K562 (cell line): ENCODE measurements at regions not wholly inside any gene's neighbourhood (a gene's known extent, or its start where the extent isn't known, plus 50 kb on each side); places are given as distances from the start of the nearest gene placed in this dataset.

Source experiments
- ATAC-seq: fragments of 200-7000 bp; cut with Tn5 transposase; 3 replicates; pipeline ENCODE4 v1.9.1; 2020; ENCODE audit warnings: moderate library complexity
- BruUV-seq: library from RNA; stranded (reverse); fragments of 400-500 nt; replicated peaks from 2 replicates; lab custom pipeline; 2021; lab: Mats Ljungman, UMichigan
- CTCF ChIA-PET: fragments of 300-600 bp; formaldehyde crosslinking; extraction: SDS; loops from one replicate; lab custom pipeline; 2021; ENCODE audit warnings: low intra/inter-chr PET ratio; lab: Yijun Ruan, JAX
- POLR2A ChIA-PET: fragments of 300-600, 350-650 bp; sonication (Branson Sonifier 250); formaldehyde crosslinking; extraction: SDS; loops from one replicate; lab custom pipeline; 2021; ENCODE audit warnings: antibody characterized with exemption, inconsistent platforms; lab: Yijun Ruan, JAX
- DNase-seq, 4 experiments: peaks; one replicate each; pipeline versions ENCODE4 v3.0.0 to v3.0.0-alpha.2; 2011 to 2018; ENCODE audit warnings: low spot score in 3 of 4, mixed read lengths in 3 of 4; ENCODE audit errors: extremely low read depth in 1 of 4
- FAIRE-seq: peaks from 2 replicates; lab custom pipeline; 2011; peaks lifted over from hg19 to GRCh38; lab: Jason Lieb, UNC
- H2AFZ ChIP-seq: 2 replicates; pipeline ENCODE4 v1.6.0; 2011; ENCODE audit warnings: low read depth, low read length, control low read depth, inconsistent platforms
- H3K27ac ChIP-seq: fragments of 200-600 bp; 3 replicates; pipeline ENCODE4 v1.8.0; 2011; ENCODE audit warnings: low read depth, mild to moderate bottlenecking, control low read depth, inconsistent platforms, low read length, moderate library complexity, mixed read lengths; ENCODE audit errors: extremely low read depth
- H3K27me3 ChIP-seq, 2 experiments: fragments of 300-600 bp in 1 of 2; 2 replicates in 1 of 2; 3 replicates in 1 of 2; pipeline versions ENCODE4 v1.6.0 to v1.8.0; 2011; ENCODE audit warnings: inconsistent platforms in 2 of 2, low read length in 2 of 2, mild to moderate bottlenecking in 1 of 2, mixed read lengths in 1 of 2, moderate library complexity in 1 of 2; ENCODE audit not compliant: control insufficient read depth in 2 of 2, insufficient read depth in 2 of 2
- H3K36me3 ChIP-seq: fragments of 300-600 bp; 3 replicates; pipeline ENCODE4 v1.8.0; 2011; ENCODE audit warnings: mild to moderate bottlenecking, low read length, inconsistent platforms; ENCODE audit not compliant: control insufficient read depth, insufficient read depth
- H3K4me1 ChIP-seq, 2 experiments: fragments of 200-600 bp in 1 of 2; replicated peaks in 1 of 2; 2 replicates in 1 of 2; 3 replicates in 1 of 2; pipeline versions ENCODE4 v1.5.1 to v1.8.0; 2011; ENCODE audit warnings: inconsistent platforms in 2 of 2, low read length in 2 of 2, mild to moderate bottlenecking in 1 of 2, mixed read lengths in 1 of 2, moderate library complexity in 1 of 2; ENCODE audit not compliant: control insufficient read depth in 2 of 2, insufficient read depth in 2 of 2
- H3K4me2 ChIP-seq: 2 replicates; pipeline ENCODE4 v1.6.1; 2011; ENCODE audit warnings: low read length, control low read depth, inconsistent platforms, mixed read lengths; ENCODE audit not compliant: insufficient read depth
- H3K4me3 ChIP-seq: fragments of 200-600 bp; sonication (generic), shearing (Covaris generic); 2 replicates; pipeline ENCODE4 v1.5.1; 2016; ENCODE audit warnings: control low read depth, inconsistent platforms
- H3K79me2 ChIP-seq: fragments of 200-600 bp; 3 replicates; pipeline ENCODE4 v1.8.0; 2011; ENCODE audit warnings: low read length, inconsistent platforms; ENCODE audit not compliant: control insufficient read depth, insufficient read depth
- H3K9ac ChIP-seq, 2 experiments: 2 replicates each; pipeline versions ENCODE4 v1.6.0 to v1.6.1; 2011; ENCODE audit warnings: low read depth in 2 of 2, low read length in 2 of 2, control low read depth in 1 of 2, inconsistent platforms in 1 of 2, mild to moderate bottlenecking in 1 of 2, mixed read lengths in 1 of 2; ENCODE audit not compliant: insufficient read depth in 1 of 2
- H3K9me1 ChIP-seq: one replicate; pipeline ENCODE4 v1.6.0; 2011; ENCODE audit warnings: inconsistent platforms, mild to moderate bottlenecking, low read length, moderate library complexity; ENCODE audit not compliant: control insufficient read depth, insufficient read depth
- H3K9me3 ChIP-seq: replicated peaks from 2 replicates; pipeline ENCODE4 v1.5.1; 2011; ENCODE audit warnings: low read depth, low read length, inconsistent platforms; ENCODE audit not compliant: control insufficient read depth, insufficient read depth
- H4K20me1 ChIP-seq: replicated peaks from 2 replicates; pipeline ENCODE4 v1.6.1; 2011; ENCODE audit warnings: low read length, inconsistent platforms, mixed read lengths; ENCODE audit not compliant: control insufficient read depth, insufficient read depth
- CBX8 ChIP-seq: fragments of 200-600 bp; sonication (generic); IDR thresholded peaks from 2 replicates; pipeline ENCODE4 v1.6.1; 2012; ENCODE audit warnings: borderline replicate concordance, mixed run types, low read depth, mild to moderate bottlenecking, moderate library complexity, mixed read lengths, low read length, control low read depth, inconsistent platforms; ENCODE audit not compliant: poor library complexity, severe bottlenecking; ENCODE audit errors: extremely low read depth
- CSDE1 ChIP-seq, 2 experiments: fragments of 450-650 bp; IDR thresholded peaks; 2 replicates each; pipeline ENCODE4 v1.6.1; 2016; ENCODE audit warnings: mild to moderate bottlenecking in 1 of 2
- ESRRB ChIP-seq: fragments of 250-450 bp; sonication (Bioruptor Pico); IDR thresholded peaks from 2 replicates; pipeline ENCODE4 v1.5.0; 2020; ENCODE audit warnings: mild to moderate bottlenecking, moderate library complexity, borderline replicate concordance
- HEY1 ChIP-seq: fragments of 250-450 bp; sonication (Bioruptor Pico); IDR thresholded peaks from 2 replicates; pipeline ENCODE4 v1.5.0; 2020; ENCODE audit warnings: mild to moderate bottlenecking, moderate library complexity, borderline replicate concordance
- KHSRP ChIP-seq: fragments of 450-650 bp; IDR thresholded peaks from 2 replicates; pipeline ENCODE4 v1.6.1; 2017
- NFE2 ChIP-seq: IDR thresholded peaks from 2 replicates; pipeline ENCODE4 v1.6.1; 2014; ENCODE audit warnings: antibody characterized with exemption, low read depth
- NFIX ChIP-seq: fragments of 250-450 bp; sonication (Bioruptor Pico); IDR thresholded peaks from 2 replicates; pipeline ENCODE4 v1.4.0; 2020; ENCODE audit warnings: low read depth, mild to moderate bottlenecking, moderate library complexity
- ZKSCAN3 ChIP-seq: fragments of 250-450 bp; sonication (Bioruptor Pico); IDR thresholded peaks from 2 replicates; pipeline ENCODE4 v1.4.0; 2020
- ZNF589 ChIP-seq: fragments of 200-800 bp; sonication (Bioruptor generic); IDR thresholded peaks from 2 replicates; pipeline ENCODE4 v1.6.1; 2016; ENCODE audit warnings: low read depth, missing genetic modification characterization, missing compliant biosample characterization
- WGBS: fragments of 100-300 bp; shearing (Covaris generic); methylation state at CpG from one replicate; pipeline ENCODE4 v1.1.6; 2016; ENCODE audit warnings: low coverage, mixed read lengths; ENCODE audit not compliant: insufficient coverage; ENCODE audit errors: missing lambda C conversion rate; 5-methylcytosine and 5-hydroxymethylcytosine counted together
- in situ Hi-C: fragments of 300-500 bp; cut with MboI; formaldehyde crosslinking; loops from 4 replicates; pipeline ENCODE4 v1.15.0; 2018; ENCODE audit warnings: inconsistent platforms, mixed read lengths
- intact Hi-C: fragments of 100-400 bp; cut with micrococcal nuclease; formaldehyde crosslinking; loops from 2 replicates; pipeline ENCODE4 v1.14.2; 2022
- TF ChIP-seq, protein P1 (sequence below): fragments of 200-800 bp; sonication (Bioruptor generic); IDR thresholded peaks from 2 replicates; pipeline ENCODE4 v1.6.1; 2017; ENCODE audit warnings: missing genetic modification characterization, missing compliant biosample characterization
- TF ChIP-seq, protein P2 (sequence below): IDR thresholded peaks from 2 replicates; pipeline ENCODE4 v1.6.1; 2014; ENCODE audit warnings: antibody characterized with exemption
- TF ChIP-seq, protein P3 (sequence below): sonication (generic); formaldehyde crosslinking; IDR thresholded peaks from 2 replicates; pipeline ENCODE4 v1.8.0; 2022; ENCODE audit warnings: mild to moderate bottlenecking, missing genetic modification reagents
- TF ChIP-seq, protein P4 (sequence below): fragments of 250-450 bp; sonication (Bioruptor Pico); IDR thresholded peaks from 2 replicates; pipeline ENCODE4 v1.5.0; 2020; ENCODE audit warnings: mild to moderate bottlenecking, borderline replicate concordance

DNA sequence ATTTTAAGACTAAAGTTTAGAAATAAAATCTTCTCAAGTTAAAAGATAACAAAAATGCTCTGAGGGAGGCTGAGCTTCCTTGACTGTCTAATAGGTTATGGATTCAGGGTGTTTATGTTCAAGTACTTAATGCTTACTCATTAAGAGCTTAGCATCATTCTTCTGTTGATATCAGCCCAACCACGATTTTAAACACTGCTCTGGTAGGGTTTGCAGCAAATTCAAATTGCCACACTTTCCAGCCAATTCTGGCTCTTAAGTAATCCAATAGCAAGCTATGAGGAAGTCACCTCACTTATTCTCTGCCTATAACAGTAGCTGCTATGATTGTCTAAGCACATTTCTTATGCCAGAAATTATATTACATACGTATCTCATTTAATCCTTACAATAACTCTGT lies 191.0 kb upstream of the KIF2A start (continued):
- TF ChIP-seq, protein P1, sequence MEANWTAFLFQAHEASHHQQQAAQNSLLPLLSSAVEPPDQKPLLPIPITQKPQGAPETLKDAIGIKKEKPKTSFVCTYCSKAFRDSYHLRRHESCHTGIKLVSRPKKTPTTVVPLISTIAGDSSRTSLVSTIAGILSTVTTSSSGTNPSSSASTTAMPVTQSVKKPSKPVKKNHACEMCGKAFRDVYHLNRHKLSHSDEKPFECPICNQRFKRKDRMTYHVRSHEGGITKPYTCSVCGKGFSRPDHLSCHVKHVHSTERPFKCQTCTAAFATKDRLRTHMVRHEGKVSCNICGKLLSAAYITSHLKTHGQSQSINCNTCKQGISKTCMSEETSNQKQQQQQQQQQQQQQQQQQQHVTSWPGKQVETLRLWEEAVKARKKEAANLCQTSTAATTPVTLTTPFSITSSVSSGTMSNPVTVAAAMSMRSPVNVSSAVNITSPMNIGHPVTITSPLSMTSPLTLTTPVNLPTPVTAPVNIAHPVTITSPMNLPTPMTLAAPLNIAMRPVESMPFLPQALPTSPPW, result no peak
- TF ChIP-seq ESRRB (CRISPR knock-in tag), result no peak
- no peak for TF ChIP-seq NFIX
- TF ChIP-seq, all 486 proteins: peak for 0

DNA sequence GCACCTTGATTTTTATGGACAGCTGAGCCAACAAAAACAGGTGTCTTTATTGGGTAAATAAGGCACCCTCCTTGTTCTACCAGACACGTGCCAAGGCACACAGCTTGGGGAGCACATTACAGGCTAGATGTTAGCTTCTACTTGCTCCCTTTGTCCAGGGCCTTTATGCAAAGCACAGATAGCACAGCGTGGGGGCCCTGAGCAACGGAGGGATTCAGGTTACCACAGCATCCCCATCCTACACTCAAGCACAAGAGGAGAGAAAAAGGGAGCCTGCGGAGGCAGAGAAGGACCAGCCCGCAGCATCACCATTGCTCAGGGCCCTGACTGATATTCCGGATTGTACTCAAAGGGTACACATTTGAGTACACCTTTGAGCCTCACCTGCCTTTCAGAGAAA lies 181.7 kb upstream of the KIF2A start:
- ATAC-seq (no peak), DNase-seq (no peak), FAIRE-seq (no peak)
- Histone ChIP-seq H3K9me3 (no peaks in the 10 kb centered on the region), H4K20me1 (no peaks in the 10 kb centered on the region), H3K36me3 (no peaks in the 10 kb centered on the region), H3K4me1 (no peaks in the 10 kb centered on the region), H3K79me2 (no peaks in the 10 kb centered on the region), H3K27ac (no peak overlapping the region), H3K4me3 (no peak overlapping the region), H3K27me3 (no peaks in the 10 kb centered on the region), H3K9ac (no peak overlapping the region), H2AFZ (no peak overlapping the region), H3K4me2 (no peak overlapping the region), H3K9me1 (no peaks in the 10 kb centered on the region)
- intact Hi-C loops, result no loop called here
- no TSS peak for BruUV-seq
- in situ Hi-C loops, result no loop called here
- POLR2A ChIA-PET, result no interaction called here
- 1% methylated on average over 5 of the region's 6 CpGs for WGBS
- CTCF ChIA-PET, result no interaction called here
- TF ChIP-seq ZNF589 (CRISPR knock-in tag) (no peak), ZKSCAN3 (CRISPR knock-in tag) (no peak), KHSRP (no peak), NFE2 (no peak), CBX8 (no peak), HEY1 (CRISPR knock-in tag) (no peak), CSDE1 (IDR thresholded peaks at IDR 0.05) (no peak)
- TF ChIP-seq, protein P2, sequence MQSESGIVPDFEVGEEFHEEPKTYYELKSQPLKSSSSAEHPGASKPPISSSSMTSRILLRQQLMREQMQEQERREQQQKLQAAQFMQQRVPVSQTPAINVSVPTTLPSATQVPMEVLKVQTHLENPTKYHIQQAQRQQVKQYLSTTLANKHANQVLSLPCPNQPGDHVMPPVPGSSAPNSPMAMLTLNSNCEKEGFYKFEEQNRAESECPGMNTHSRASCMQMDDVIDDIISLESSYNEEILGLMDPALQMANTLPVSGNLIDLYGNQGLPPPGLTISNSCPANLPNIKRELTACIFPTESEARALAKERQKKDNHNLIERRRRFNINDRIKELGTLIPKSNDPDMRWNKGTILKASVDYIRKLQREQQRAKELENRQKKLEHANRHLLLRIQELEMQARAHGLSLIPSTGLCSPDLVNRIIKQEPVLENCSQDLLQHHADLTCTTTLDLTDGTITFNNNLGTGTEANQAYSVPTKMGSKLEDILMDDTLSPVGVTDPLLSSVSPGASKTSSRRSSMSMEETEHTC, result no peak
- TF ChIP-seq, protein P3, sequence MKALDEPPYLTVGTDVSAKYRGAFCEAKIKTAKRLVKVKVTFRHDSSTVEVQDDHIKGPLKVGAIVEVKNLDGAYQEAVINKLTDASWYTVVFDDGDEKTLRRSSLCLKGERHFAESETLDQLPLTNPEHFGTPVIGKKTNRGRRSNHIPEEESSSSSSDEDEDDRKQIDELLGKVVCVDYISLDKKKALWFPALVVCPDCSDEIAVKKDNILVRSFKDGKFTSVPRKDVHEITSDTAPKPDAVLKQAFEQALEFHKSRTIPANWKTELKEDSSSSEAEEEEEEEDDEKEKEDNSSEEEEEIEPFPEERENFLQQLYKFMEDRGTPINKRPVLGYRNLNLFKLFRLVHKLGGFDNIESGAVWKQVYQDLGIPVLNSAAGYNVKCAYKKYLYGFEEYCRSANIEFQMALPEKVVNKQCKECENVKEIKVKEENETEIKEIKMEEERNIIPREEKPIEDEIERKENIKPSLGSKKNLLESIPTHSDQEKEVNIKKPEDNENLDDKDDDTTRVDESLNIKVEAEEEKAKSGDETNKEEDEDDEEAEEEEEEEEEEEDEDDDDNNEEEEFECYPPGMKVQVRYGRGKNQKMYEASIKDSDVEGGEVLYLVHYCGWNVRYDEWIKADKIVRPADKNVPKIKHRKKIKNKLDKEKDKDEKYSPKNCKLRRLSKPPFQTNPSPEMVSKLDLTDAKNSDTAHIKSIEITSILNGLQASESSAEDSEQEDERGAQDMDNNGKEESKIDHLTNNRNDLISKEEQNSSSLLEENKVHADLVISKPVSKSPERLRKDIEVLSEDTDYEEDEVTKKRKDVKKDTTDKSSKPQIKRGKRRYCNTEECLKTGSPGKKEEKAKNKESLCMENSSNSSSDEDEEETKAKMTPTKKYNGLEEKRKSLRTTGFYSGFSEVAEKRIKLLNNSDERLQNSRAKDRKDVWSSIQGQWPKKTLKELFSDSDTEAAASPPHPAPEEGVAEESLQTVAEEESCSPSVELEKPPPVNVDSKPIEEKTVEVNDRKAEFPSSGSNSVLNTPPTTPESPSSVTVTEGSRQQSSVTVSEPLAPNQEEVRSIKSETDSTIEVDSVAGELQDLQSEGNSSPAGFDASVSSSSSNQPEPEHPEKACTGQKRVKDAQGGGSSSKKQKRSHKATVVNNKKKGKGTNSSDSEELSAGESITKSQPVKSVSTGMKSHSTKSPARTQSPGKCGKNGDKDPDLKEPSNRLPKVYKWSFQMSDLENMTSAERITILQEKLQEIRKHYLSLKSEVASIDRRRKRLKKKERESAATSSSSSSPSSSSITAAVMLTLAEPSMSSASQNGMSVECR, result no peak
- TF ChIP-seq, protein P4, sequence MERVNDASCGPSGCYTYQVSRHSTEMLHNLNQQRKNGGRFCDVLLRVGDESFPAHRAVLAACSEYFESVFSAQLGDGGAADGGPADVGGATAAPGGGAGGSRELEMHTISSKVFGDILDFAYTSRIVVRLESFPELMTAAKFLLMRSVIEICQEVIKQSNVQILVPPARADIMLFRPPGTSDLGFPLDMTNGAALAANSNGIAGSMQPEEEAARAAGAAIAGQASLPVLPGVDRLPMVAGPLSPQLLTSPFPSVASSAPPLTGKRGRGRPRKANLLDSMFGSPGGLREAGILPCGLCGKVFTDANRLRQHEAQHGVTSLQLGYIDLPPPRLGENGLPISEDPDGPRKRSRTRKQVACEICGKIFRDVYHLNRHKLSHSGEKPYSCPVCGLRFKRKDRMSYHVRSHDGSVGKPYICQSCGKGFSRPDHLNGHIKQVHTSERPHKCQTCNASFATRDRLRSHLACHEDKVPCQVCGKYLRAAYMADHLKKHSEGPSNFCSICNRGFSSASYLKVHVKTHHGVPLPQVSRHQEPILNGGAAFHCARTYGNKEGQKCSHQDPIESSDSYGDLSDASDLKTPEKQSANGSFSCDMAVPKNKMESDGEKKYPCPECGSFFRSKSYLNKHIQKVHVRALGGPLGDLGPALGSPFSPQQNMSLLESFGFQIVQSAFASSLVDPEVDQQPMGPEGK (CRISPR knock-in tag), result no peak
